ENCODE measurements at regions not wholly inside any gene's neighbourhood (a gene's known extent, or its start where the extent isn't known, plus 50 kb on each side); places are given as distances from the start of the nearest gene placed in this dataset.
A peak's percentile ranks its signal among the peaks of the same experiment; 100 is the strongest.
"Not testable (repeated sequence)": the region's sequence is repeated elsewhere in the genome, so short reads cannot be mapped to it uniquely, and the experiment has no call there.

DNA sequence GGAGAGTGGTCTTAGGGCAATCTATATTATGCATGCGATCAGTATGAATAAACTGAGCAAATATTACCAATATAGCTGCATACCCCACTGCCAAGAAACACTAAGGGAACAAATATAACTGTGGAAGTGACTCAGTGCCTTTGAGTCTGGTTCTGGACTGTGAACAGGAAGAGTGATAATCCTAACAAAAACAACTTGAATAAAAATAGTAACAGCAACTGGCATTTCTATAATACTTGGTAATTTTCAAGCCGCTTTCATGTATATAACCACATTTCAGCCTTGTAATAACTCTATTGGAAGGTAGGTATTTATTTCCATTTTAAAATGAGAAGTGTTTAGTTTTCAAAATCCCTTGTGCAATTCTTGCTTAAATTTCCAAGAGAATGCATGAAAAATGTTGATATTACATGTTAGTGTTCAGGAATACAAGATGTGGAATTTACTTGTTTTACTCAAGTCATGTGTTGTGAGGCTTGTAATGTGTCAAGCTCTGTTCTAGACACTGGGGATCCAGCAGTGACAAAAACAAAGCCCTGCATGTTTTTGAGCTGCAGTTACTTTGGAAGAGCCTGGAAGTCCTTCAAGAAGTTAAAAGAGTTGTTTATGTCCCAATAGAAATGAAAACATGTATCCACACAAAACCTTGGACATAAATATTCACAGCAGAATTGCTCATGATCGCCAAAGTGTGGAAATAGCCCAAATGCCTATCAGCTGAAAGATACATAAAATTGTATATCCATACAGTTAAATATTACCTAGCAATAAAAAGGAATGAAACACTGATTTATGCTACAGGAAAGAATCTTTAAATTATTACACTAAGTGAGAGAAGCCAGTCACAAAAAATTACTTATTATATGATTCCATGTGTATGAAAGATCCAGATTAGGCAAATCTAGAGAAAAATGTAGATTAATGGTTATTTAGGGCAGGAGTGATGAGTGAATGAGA is 338.1 kb upstream of the TMEM132C start:
- ATAC-seq (peak; percentile 68 to 80), DNase-seq (no peak)
- intact Hi-C loops (cut with DNase I), result loop anchor here in 1 of 2 donors (10.0 kb wide), 1 partner anchor 824 kb away; no protein-coding TSS in a partner anchor

DNA sequence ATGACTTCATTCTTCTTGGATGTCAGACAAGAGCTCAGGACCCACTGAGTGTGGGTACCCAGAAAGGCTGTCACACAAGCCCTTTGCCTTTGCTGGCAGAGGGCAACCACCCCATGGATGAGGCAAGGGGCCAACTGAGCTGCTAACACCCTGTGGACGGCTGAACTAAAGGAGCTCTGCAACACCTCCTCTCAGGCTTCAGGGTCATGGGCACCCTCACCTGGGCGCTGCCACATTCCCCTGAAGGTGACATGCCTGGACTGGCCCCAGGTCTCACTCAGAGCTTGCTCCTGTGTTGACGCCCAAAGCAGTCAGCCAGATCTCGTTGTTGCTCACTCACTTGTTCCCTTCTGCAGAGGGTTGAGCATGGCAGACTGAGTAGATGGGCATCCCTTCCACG is 336.8 kb upstream of the TMEM132C start:
- DNase-seq (no peak), ATAC-seq (peak; percentile 17 to 34)
- intact Hi-C loops (cut with DNase I), result no loop called here

DNA sequence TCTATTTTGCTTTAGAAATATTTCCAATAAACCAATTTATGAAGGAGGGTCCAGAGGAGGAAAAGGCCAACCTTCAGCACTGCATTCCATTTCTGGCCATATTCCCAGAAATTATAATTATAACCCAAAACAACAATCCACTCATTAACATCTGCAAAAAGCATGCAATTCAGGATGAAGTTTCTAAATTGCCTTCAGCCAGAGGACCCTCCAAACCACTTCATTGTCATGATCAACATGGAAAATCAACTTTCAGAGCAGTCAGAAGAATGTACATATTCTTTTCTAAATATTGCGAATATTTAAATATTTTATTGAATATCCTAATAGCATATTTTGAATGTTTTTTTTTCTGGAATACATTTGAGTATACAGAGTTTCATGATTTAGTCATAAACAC is 332.6 kb upstream of the TMEM132C start:
- ATAC-seq, result no peak
- DNase-seq, result no peak
- intact Hi-C loops (cut with DNase I), result no loop called here

DNA sequence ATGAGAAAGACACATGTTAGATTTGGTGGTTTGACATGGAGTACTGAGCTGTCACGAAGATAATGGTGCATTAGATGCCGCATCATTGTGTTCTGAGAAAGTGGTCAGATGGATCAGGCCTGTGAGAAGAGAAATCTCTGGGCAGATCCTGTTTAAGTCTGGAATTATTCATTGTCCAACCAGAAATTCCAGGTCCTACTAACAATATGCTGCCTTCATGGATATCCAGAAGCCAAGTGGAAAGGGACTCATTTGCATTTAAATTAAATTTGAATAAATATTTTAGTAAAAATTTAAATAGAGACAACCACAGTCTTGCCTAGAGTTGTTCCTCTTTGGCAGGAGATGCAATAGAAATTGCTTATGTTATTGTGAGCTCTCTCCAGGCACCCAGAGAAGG is 330.5 kb upstream of the TMEM132C start:
- intact Hi-C loops (cut with DNase I), result no loop called here
- ATAC-seq, result no peak
- no peak for DNase-seq

DNA sequence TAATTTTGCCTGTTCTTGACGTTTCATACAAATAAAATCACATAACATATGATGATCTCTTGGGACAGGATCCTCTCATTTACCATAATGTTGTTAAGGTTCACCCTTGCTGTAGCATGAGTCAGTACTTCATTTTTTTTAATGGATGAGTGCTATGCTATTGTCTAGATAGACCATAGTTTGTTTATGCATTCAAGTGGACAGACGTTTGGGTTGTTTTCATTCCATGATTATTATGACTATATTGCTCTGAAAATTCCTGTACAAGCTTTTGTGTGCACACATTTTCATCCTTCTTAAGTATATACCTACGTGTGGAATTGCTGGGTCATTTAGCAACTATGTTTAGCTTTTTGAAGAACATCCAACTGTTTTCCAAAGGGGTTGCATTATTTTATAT is 325.6 kb upstream of the TMEM132C start:
- DNase-seq (no peak), ATAC-seq (no peak)
- intact Hi-C loops (cut with DNase I), result no loop called here

DNA sequence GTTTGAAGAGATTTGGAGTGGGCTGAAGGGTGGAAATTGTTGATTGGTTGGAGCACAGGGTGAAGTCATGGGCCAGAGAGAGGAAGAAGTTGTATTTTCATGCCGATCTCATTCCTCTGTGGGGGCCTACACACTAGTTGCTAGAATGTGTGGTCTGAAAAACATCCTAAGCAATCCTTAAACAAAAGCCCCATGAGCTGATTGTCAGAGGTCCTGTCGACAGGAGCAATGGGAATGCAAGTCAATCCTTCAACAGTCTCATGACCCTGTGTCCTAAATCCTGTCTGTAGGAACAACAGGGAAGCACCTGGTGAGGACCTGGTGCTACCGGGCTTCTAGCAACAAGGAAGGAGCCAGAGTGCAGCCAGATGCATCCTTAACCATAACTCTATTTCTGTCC is 324.0 kb upstream of the TMEM132C start:
- DNase-seq (no peak), ATAC-seq (no peak)
- intact Hi-C loops (cut with DNase I), result no loop called here

DNA sequence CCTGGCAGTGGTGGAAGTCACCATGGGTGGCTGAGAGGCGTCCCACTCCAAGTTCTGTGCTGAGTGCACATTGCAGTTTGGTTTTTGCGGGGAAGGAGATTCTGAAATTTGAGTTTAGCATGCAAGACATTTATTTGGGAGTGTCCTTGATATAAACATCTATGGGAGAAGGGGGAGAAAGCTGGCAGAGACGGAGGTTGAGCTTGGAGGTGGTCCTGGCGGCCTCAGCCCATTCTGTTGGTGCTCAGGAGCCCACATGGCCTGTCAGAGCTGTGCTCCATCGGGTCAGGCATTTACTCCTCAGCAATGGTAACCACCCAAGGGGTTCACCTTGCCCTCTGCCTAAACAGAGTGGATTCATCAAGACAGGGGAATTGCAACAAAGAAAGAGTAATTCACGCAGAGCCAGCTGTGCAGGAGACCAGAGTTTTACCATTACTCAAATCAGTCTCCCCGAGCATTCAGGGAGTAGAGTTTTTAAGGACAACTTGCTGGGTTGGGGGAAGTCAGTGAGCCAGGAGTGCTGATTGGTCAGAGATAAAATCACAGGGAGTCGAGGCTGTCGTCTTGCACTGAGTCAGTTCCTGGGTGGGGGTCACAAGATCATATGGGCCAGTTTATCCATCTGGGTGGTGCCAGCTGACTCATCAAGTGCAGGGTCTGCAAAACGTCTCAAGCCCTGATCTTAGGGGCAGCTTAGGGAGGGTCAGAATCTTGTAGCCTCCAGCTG is 323.3 kb upstream of the TMEM132C start:
- no peak for ATAC-seq
- no peak for DNase-seq
- intact Hi-C loops (cut with DNase I), result no loop called here

DNA sequence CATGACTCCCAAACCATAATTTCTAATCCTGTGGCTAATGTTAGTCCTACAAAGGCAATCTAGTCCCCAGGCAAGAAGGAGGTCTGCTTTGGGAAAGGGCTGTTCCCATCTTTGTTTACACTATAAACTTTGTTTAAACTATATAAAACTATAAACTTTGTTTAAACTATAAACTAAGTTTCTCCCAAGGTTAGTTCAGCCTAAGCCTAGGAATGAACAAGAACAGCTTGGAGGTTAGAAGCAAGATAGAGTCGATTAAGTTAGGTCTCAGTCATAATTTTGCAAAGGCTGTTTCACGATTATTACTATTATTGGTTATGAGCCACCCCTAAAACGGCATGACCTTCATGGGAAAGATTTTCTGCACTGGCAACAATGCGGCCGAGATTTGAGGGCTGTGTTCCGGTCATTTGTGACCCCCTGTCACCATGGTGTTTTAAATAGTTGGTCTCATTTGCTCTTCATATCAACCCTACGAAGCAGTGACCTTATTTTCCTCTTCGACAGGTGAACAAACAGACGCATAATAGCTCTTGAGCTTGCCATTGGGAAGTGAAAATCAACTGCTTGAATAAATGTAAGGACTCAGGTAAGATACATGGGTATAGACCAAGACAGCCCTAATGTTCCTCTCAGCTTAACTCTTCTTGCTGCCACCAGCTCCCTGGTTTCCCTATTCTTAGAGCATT is 322.6 kb upstream of the TMEM132C start:
- DNase-seq (no peak), ATAC-seq (no peak)
- intact Hi-C loops (cut with DNase I), result no loop called here

DNA sequence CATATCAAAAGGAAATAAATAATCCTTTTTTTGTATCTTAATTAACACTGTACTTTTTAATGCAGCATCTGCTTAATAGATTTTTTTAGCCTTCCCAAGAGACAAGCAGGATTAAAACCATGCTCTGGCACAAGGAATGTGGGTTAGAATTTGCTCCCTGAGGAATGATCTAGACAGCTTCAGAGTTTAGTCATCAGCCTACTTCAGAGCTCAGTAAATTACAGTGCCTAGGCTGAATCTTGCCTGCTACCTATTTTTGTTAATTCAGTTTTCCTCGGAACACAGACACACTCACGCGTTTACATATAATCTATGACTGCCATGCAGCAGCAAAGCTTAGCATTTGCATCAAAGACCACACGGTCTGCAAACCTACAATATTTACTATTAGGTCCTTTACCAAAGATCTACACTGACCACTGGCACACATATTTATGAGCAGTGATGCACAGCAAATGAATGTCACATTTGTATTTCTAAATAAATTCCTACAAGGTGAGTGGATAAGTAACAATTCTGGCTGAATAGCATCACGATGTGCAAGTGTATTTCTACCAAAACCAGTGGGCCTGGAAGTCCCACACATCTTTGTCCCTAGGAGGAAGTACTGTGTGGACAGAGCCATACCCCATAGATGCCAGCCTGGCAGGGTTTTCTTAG is 309.8 kb upstream of the TMEM132C start:
- DNase-seq (no peak), ATAC-seq (no peak)
- intact Hi-C loops (cut with DNase I), result no loop called here

DNA sequence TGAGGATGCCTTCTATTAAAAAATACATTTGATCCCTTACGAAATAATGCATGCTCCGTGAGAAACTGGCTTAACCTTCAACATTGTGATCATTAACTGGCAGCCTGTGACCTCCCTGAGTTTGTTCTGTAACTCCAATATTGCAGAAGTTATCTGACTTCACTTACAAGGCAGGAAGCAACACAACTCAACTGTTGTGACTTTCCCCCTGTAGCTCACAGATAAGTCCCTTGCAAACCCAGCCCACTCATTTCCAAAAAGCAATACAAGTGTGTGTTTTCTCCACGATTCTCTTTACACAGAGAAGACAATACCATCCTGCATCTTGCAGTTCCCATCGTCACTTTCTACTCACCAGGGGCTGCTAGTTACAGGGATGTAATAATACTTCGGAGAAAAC is 304.7 kb upstream of the TMEM132C start:
- no peak for ATAC-seq
- intact Hi-C loops (cut with DNase I), result no loop called here

DNA sequence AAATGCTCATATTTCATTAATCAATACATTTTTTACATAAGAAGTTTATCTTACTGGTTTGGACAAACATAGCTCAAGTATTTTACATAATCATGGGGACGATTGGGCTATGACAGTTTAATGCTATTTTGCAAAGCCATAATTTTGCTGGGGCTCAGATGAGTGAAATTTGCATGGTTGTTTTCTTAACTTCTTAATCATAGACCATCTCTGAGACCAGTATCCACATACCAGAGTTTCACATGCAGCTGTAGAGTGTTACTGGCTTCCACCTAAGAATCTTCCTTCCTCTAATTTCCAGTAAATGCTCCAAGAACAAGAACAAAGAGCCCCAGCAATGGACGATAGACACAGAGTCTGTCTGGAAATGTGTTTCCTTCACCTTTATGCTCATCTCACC is 303.0 kb upstream of the TMEM132C start:
- ATAC-seq (no peak), DNase-seq (no peak)
- intact Hi-C loops (cut with DNase I), result no loop called here

More for the DNA sequence above, 304.7 kb upstream of the TMEM132C start:
- DNase-seq, result no peak

DNA sequence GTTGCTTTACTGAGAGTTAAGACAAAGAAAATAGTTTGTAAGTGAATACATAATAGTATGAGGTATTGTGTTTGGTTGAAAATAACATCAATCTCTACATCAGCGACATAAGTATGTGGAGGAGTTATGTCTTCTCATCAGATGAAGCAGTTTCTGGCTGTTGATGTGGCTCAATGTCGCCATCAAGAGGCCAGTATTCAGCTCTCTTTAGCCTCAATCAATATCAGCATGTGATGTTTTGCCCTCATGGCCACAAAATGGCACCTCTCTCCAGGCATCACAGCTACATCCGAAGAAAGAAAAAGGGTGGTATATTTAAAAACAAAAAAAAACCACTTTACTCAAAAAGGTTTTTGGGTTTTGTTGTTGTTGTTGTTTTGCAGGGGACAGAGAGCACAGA is 302.3 kb upstream of the TMEM132C start:
- no peak for DNase-seq
- intact Hi-C loops (cut with DNase I), result no loop called here
- no peak for ATAC-seq

DNA sequence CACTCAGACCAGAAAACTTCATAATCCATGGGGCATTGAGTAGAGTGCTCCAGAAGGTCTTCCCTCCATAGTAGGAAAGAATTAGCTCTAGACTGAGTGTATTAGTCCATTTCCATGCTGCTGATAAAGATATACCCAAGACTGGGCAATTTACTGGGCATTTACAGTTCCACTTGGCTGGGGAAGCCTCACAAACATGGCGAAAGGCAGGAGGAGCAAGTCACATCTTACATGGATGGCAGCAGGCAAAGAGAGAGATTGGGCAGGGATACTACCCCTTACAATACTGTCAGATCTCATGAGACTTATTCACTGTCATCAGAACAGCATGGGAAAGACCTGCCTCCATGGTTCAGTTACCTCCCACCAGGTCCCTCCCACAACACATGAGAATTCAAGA is 300.6 kb upstream of the TMEM132C start:
- DNase-seq (no peak), ATAC-seq (no peak)
- intact Hi-C loops (cut with DNase I), result no loop called here

DNA sequence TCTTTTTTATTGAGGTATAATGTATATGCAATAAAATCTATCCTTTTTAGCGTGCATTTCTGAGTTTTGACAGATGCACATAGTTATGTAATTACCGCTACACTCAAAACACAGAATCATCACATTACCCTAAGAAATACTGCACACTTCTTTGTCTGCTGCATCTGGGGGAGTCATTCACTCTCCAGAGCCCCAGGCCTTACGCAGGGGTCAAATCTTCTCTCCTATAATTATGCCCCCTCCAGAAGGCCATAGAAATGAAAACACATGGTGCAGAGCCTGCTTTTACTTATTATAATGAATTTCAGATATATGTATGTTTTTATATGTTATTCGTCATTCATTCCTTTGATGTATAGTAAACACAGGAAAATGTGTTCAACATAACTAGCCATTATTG is 296.5 kb upstream of the TMEM132C start:
- intact Hi-C loops (cut with DNase I), result no loop called here
- DNase-seq (no peak), ATAC-seq (no peak)

DNA sequence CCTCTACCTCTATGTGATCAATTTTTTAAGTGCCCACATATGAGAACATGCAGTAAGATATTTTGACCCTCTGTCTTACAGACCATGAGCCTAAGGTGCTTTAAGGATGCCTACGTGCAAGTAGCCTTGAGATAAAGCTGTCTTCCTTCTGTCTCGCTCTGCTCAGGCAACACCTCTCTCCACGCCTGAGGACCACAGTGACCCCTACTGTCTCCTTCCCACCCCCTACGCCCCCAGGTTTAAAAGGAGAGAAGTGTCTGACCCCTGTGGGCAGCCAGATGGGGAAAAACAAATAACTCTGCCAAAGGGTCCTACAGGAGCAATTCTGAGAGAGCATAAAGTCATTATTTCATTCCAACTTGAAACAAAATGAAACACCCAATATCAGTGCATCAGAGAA is 286.4 kb upstream of the TMEM132C start:
- DNase-seq (no peak), ATAC-seq (no peak)
- intact Hi-C loops (cut with DNase I), result no loop called here

DNA sequence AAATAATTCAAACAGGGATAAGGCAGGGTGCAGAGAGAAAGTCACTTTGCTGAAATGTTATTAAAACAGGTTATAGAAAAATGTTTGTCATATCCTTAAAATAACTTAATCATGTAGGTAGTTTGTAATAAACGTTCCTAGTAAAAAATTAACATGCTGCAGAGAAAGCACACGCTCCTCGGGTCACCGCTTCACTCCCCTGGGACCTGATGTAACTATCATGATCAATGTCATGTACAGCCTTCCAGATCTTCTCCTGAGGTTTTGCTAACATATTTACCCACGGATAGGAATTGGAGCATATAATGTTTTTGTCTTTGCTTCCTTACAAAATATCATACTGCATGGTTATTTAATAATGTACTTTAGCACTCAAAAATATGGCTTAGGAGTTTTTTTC is 285.1 kb upstream of the TMEM132C start:
- DNase-seq (no peak), ATAC-seq (no peak)
- intact Hi-C loops (cut with DNase I), result no loop called here

DNA sequence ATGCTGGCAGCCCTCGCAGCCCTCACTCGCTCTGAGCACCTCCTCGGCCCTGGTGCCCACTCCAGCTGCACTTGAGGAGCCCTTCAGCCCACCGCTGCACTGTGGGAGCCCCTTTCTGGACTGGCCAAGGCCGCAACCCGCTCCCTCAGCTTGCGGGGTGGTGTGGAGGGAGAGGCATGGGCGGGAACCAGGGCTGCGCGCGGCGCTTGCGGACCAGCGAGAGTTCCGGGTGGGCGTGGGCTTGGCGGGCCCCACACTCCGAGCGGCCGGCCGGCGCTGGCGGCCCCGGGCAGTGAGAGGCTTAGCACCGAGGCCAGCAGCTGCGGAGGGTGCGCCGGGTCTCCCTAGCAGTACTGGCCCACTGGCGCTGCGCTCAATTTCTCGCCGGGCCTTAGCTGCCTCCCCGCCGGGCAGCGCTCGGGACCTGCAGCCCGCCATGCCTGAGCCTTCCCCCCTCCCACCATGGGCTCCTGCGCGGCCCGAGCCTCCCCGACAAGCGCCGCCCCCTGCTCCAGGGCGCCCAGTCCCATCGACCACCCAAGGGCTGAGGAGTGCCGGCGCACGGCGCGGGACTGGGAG is 283.7 kb upstream of the TMEM132C start:
- intact Hi-C loops (cut with DNase I); ATAC-seq; DNase-seq: not testable (repeated sequence)

DNA sequence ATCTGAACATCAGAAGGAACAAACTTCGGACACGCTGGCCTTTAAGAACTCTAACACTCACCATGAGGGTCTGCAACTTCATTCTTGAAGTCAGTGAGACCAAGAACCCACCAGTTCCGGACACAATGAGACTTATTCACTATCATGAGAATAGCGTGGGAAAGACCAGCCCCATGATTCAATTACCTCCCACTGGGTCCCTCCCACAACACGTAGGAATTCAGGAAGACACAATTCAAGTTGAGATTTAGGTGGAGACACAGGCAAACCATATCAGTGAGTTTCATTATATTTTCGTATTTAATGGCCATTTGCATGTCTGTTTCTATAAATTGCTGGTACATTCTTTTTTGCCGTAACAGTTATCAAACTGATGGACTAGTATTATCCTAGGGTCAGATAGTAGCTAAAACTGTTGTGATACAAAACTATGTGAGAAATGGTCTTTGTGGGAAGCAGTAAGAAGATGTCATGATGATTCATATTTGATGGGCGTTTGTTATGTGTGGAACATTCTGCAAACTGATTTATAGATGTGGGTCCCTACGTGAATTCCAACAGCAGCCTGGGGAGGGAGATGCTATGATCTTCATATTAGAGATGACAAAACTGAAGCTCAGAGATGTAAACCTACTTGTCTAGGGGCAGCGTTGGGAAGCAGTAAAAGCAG is 282.4 kb upstream of the TMEM132C start:
- intact Hi-C loops (cut with DNase I), result no loop called here
- no peak for DNase-seq
- no peak for ATAC-seq
